ENCODE measurements at regions not wholly inside any gene's neighbourhood (a gene's known extent, or its start where the extent isn't known, plus 50 kb on each side); places are given as distances from the start of the nearest gene placed in this dataset.

- TF ChIP-seq POLR2A (IDR thresholded peaks at IDR 0.05; ENCODE audit: low read length) (no peak), GATA1 (IDR thresholded peaks at IDR 0.05; ENCODE audit: low read depth, low read length) (no peak)
Measured at GRCh38 chr2:166550923-166551322, 56.9 kb upstream of the SCN7A start.
